HUES6 (cell line): ENCODE measurements at regions not wholly inside any gene's neighbourhood (a gene's known extent, or its start where the extent isn't known, plus 50 kb on each side); places are given as distances from the start of the nearest gene placed in this dataset.
A peak's percentile ranks its signal among the peaks of the same experiment; 100 is the strongest.
"Not testable (repeated sequence)": the region's sequence is repeated elsewhere in the genome, so short reads cannot be mapped to it uniquely, and the experiment has no call there.

Source experiments
- H3K27ac ChIP-seq: 2 replicates; pipeline ENCODE4 v1.7.0; 2013; ENCODE audit warnings: low read depth, mild to moderate bottlenecking, low read length, inconsistent platforms
- H3K27me3 ChIP-seq: 2 replicates; pipeline ENCODE4 v1.6.1; 2013; ENCODE audit warnings: low read length; ENCODE audit not compliant: control insufficient read depth, insufficient read depth
- H3K36me3 ChIP-seq: 2 replicates; pipeline ENCODE4 v1.6.1; 2013; ENCODE audit warnings: low read length; ENCODE audit not compliant: control insufficient read depth, insufficient read depth
- H3K4me1 ChIP-seq: 2 replicates; pipeline ENCODE4 v1.6.1; 2013; ENCODE audit warnings: low read length; ENCODE audit not compliant: control insufficient read depth, insufficient read depth
- H3K4me3 ChIP-seq: 2 replicates; pipeline ENCODE4 v1.5.1; 2013; ENCODE audit warnings: low read depth, low read length
- H3K9ac ChIP-seq: one replicate; pipeline ENCODE4 v1.6.1; 2013; ENCODE audit warnings: mild to moderate bottlenecking, low read length
- H3K9me3 ChIP-seq: 2 replicates; pipeline ENCODE4 v1.6.1; 2013; ENCODE audit warnings: low read depth, low read length; ENCODE audit not compliant: control insufficient read depth, insufficient read depth

- H3K9ac ChIP-seq, H3K4me3 ChIP-seq, H3K36me3 ChIP-seq, H3K27me3 ChIP-seq, H3K4me1 ChIP-seq, H3K27ac ChIP-seq: not testable (repeated sequence)
- peaks cover 30% of the 10 kb centered on the region for H3K9me3 ChIP-seq
Measured at GRCh38 chr9:22225856-22226255, 216.8 kb upstream of the CDKN2B start.

- Histone ChIP-seq H3K27ac (no peak overlapping the region), H3K4me1 (no peaks in the 10 kb centered on the region), H3K36me3 (no peaks in the 10 kb centered on the region), H3K9me3 (peaks cover 41% of the 10 kb centered on the region), H3K9ac (no peak overlapping the region), H3K4me3 (no peak overlapping the region), H3K27me3 (no peaks in the 10 kb centered on the region)
Measured at GRCh38 chr9:22227986-22228385, 218.6 kb upstream of the DMRTA1 start.

GRCh38 chr9:22228542-22228941, 218.1 kb upstream of the DMRTA1 start:
- Histone ChIP-seq H3K9me3 (peaks cover 41% of the 10 kb centered on the region), H3K27ac (no peak overlapping the region), H3K36me3 (no peaks in the 10 kb centered on the region), H3K4me3 (no peak overlapping the region), H3K9ac (no peak overlapping the region), H3K4me1 (no peaks in the 10 kb centered on the region), H3K27me3 (no peaks in the 10 kb centered on the region)

- H3K4me1 ChIP-seq = no peaks in the 10 kb centered on the region
Measured at GRCh38 chr9:22229069-22229468, 217.6 kb upstream of the DMRTA1 start.

GRCh38 chr9:22231309-22231708, 215.3 kb upstream of the DMRTA1 start:
- peaks cover 34% of the 10 kb centered on the region for H3K9me3 ChIP-seq
- not testable (repeated sequence) for H3K4me1 ChIP-seq, H3K36me3 ChIP-seq, H3K27me3 ChIP-seq, H3K9ac ChIP-seq, H3K4me3 ChIP-seq, H3K27ac ChIP-seq

More at GRCh38 chr9:22229069-22229468, 217.6 kb upstream of the DMRTA1 start:
- no peaks in the 10 kb centered on the region for H3K27me3 ChIP-seq
- H3K9me3 ChIP-seq = peaks cover 41% of the 10 kb centered on the region
- H3K4me3 ChIP-seq = no peak overlapping the region
- no peak overlapping the region for H3K27ac ChIP-seq
- no peak overlapping the region for H3K9ac ChIP-seq
- H3K36me3 ChIP-seq = no peaks in the 10 kb centered on the region

- Histone ChIP-seq H3K4me1 (peaks cover 13% of the 10 kb centered on the region), H3K9ac (no peak overlapping the region), H3K9me3 (peaks cover 28% of the 10 kb centered on the region), H3K27me3 (no peaks in the 10 kb centered on the region), H3K4me3 (no peak overlapping the region), H3K27ac (no peak overlapping the region), H3K36me3 (no peaks in the 10 kb centered on the region)
Measured at GRCh38 chr9:22232971-22233370, 213.7 kb upstream of the DMRTA1 start.

GRCh38 chr9:22237497-22238363, 208.9 kb upstream of the DMRTA1 start:
- peak overlapping the region; percentile 40; the same call in 1 of the 2 replicates for H3K27ac ChIP-seq
- H3K36me3 ChIP-seq = no peaks in the 10 kb centered on the region
- H3K4me3 ChIP-seq = no peak overlapping the region
- H3K27me3 ChIP-seq = no peaks in the 10 kb centered on the region
- H3K9me3 ChIP-seq = no peaks in the 10 kb centered on the region
- peaks cover 26% of the 10 kb centered on the region for H3K4me1 ChIP-seq
- H3K9ac ChIP-seq = peak overlapping the region; percentile 42

GRCh38 chr9:22238809-22239684, 207.6 kb upstream of the DMRTA1 start:
- Histone ChIP-seq H3K4me3 (no peak overlapping the region), H3K9ac (peak overlapping the region; percentile 59), H3K36me3 (no peaks in the 10 kb centered on the region), H3K27me3 (no peaks in the 10 kb centered on the region), H3K9me3 (no peaks in the 10 kb centered on the region), H3K27ac (peak overlapping the region; percentile 40; the same call in 1 of the 2 replicates), H3K4me1 (peaks cover 26% of the 10 kb centered on the region)

GRCh38 chr9:22240619-22241018, 206.0 kb upstream of the DMRTA1 start:
- no peaks in the 10 kb centered on the region for H3K27me3 ChIP-seq
- H3K36me3 ChIP-seq = no peaks in the 10 kb centered on the region
- H3K4me1 ChIP-seq = peaks cover 26% of the 10 kb centered on the region
- H3K9ac ChIP-seq = no peak overlapping the region
- no peak overlapping the region for H3K4me3 ChIP-seq
- H3K27ac ChIP-seq = no peak overlapping the region
- H3K9me3 ChIP-seq = no peaks in the 10 kb centered on the region

- Histone ChIP-seq H3K4me3 (no peak overlapping the region), H3K27me3 (no peaks in the 10 kb centered on the region), H3K36me3 (no peaks in the 10 kb centered on the region), H3K9me3 (no peaks in the 10 kb centered on the region), H3K27ac (no peak overlapping the region), H3K9ac (no peak overlapping the region), H3K4me1 (peaks cover 26% of the 10 kb centered on the region)
Measured at GRCh38 chr9:22241024-22241423, 205.6 kb upstream of the DMRTA1 start.

GRCh38 chr9:22241611-22242010, 205.0 kb upstream of the DMRTA1 start:
- H3K4me1 ChIP-seq = peaks cover 26% of the 10 kb centered on the region
- no peaks in the 10 kb centered on the region for H3K9me3 ChIP-seq
- no peak overlapping the region for H3K27ac ChIP-seq
- no peaks in the 10 kb centered on the region for H3K36me3 ChIP-seq
- no peak overlapping the region for H3K4me3 ChIP-seq
- no peak overlapping the region for H3K9ac ChIP-seq
- no peaks in the 10 kb centered on the region for H3K27me3 ChIP-seq
